ENCODE measurements at regions not wholly inside any gene's neighbourhood (a gene's known extent, or its start where the extent isn't known, plus 50 kb on each side); places are given as distances from the start of the nearest gene placed in this dataset.
"Not testable (repeated sequence)": the region's sequence is repeated elsewhere in the genome, so short reads cannot be mapped to it uniquely, and the experiment has no call there.

- CTCF ChIA-PET: no interaction called here
- Mint-ChIP-seq H3K4me1 (peaks cover 12% of the 10 kb centered on the region), H3K27ac (peak overlapping the region; percentile 55), H3K36me3 (ENCODE audit: low read depth) (no peaks in the 10 kb centered on the region), H3K27me3 (peaks cover 32% of the 10 kb centered on the region), H3K4me3 (peak overlapping the region; percentile 52), H3K9me3 (no peaks in the 10 kb centered on the region)
- POLR2A ChIA-PET: no interaction called here
- DNase-seq: peak; percentile 41
Observed at GRCh38 chr1:143720087-143721023, 251.4 kb downstream of the FAM72C start.

GRCh38 chr1:143718524-143718923, 253.3 kb downstream of the FAM72C start:
- ChIA-PET POLR2A (no interaction called here), CTCF (no interaction called here)
- no peak overlapping the region for H3K4me3 Mint-ChIP-seq
- H3K27ac Mint-ChIP-seq: no peak overlapping the region
- no peaks in the 10 kb centered on the region for H3K36me3 Mint-ChIP-seq (ENCODE audit: low read depth)
- H3K9me3 Mint-ChIP-seq: no peaks in the 10 kb centered on the region
- no peak for DNase-seq
- H3K4me1 Mint-ChIP-seq: peaks cover 12% of the 10 kb centered on the region
- H3K27me3 Mint-ChIP-seq: peaks cover 33% of the 10 kb centered on the region

GRCh38 chr1:143718021-143718420, 253.8 kb downstream of the FAM72C start:
- DNase-seq: no peak
- CTCF ChIA-PET: no interaction called here
- no peaks in the 10 kb centered on the region for H3K9me3 Mint-ChIP-seq
- POLR2A ChIA-PET: no interaction called here
- H3K27me3 Mint-ChIP-seq: peaks cover 29% of the 10 kb centered on the region
- H3K36me3 Mint-ChIP-seq (ENCODE audit: low read depth): no peaks in the 10 kb centered on the region
- H3K4me3 Mint-ChIP-seq: no peak overlapping the region
- H3K27ac Mint-ChIP-seq: no peak overlapping the region
- H3K4me1 Mint-ChIP-seq: peaks cover 12% of the 10 kb centered on the region

GRCh38 chr1:143717434-143717833, 254.4 kb downstream of the FAM72C start:
- Mint-ChIP-seq H3K4me3 (no peak overlapping the region), H3K36me3 (ENCODE audit: low read depth) (no peaks in the 10 kb centered on the region), H3K27ac (no peak overlapping the region), H3K27me3 (peaks cover 29% of the 10 kb centered on the region), H3K9me3 (no peaks in the 10 kb centered on the region), H3K4me1 (peaks cover 12% of the 10 kb centered on the region)
- POLR2A ChIA-PET: no interaction called here
- DNase-seq: no peak
- CTCF ChIA-PET: no interaction called here

- H3K27ac Mint-ChIP-seq; H3K36me3 Mint-ChIP-seq (ENCODE audit: low read depth); DNase-seq; H3K4me1 Mint-ChIP-seq; H3K9me3 Mint-ChIP-seq; H3K4me3 Mint-ChIP-seq; CTCF ChIA-PET; POLR2A ChIA-PET: not testable (repeated sequence)
- H3K27me3 Mint-ChIP-seq: peaks cover 21% of the 10 kb centered on the region
Observed at GRCh38 chr1:143714913-143715312, 256.9 kb downstream of the FAM72C start.

GRCh38 chr1:143709606-143710259, 262.1 kb downstream of the FAM72C start:
- POLR2A ChIA-PET; H3K9me3 Mint-ChIP-seq; H3K4me1 Mint-ChIP-seq; CTCF ChIA-PET; H3K36me3 Mint-ChIP-seq (ENCODE audit: low read depth); H3K4me3 Mint-ChIP-seq; H3K27ac Mint-ChIP-seq: not testable (repeated sequence)
- H3K27me3 Mint-ChIP-seq: peaks cover 26% of the 10 kb centered on the region
- peak; percentile 20 for DNase-seq

GRCh38 chr1:143702739-143703138, 269.0 kb downstream of the FAM72C start:
- H3K36me3 Mint-ChIP-seq (ENCODE audit: low read depth); DNase-seq; CTCF ChIA-PET; H3K9me3 Mint-ChIP-seq; POLR2A ChIA-PET; H3K4me3 Mint-ChIP-seq; H3K4me1 Mint-ChIP-seq; H3K27ac Mint-ChIP-seq: not testable (repeated sequence)
- H3K27me3 Mint-ChIP-seq: peaks cover 35% of the 10 kb centered on the region

GRCh38 chr1:143699731-143700130, 272.1 kb downstream of the FAM72C start:
- Mint-ChIP-seq H3K36me3 (ENCODE audit: low read depth) (no peaks in the 10 kb centered on the region), H3K4me3 (no peak overlapping the region), H3K27ac (no peak overlapping the region), H3K9me3 (no peaks in the 10 kb centered on the region), H3K4me1 (peaks cover 9% of the 10 kb centered on the region), H3K27me3 (peaks cover 48% of the 10 kb centered on the region)
- DNase-seq: no peak
- ChIA-PET CTCF (no interaction called here), POLR2A (no interaction called here)

- Mint-ChIP-seq H3K36me3 (ENCODE audit: low read depth) (no peaks in the 10 kb centered on the region), H3K4me1 (peaks cover 9% of the 10 kb centered on the region)
Observed at GRCh38 chr1:143699115-143699514, 272.7 kb downstream of the FAM72C start.

GRCh38 chr1:143698016-143698415, 273.8 kb downstream of the FAM72C start:
- Mint-ChIP-seq H3K9me3 (no peaks in the 10 kb centered on the region), H3K36me3 (ENCODE audit: low read depth) (no peaks in the 10 kb centered on the region), H3K27me3 (peaks cover 63% of the 10 kb centered on the region), H3K4me1 (peaks cover 9% of the 10 kb centered on the region), H3K27ac (no peak overlapping the region), H3K4me3 (no peak overlapping the region)
- ChIA-PET CTCF (no interaction called here), POLR2A (no interaction called here)
- peak; percentile 40 for DNase-seq

More at GRCh38 chr1:143699115-143699514, 272.7 kb downstream of the FAM72C start:
- H3K4me3 Mint-ChIP-seq: peak overlapping the region; percentile 46
- no peak overlapping the region for H3K27ac Mint-ChIP-seq
- no peak for DNase-seq
- H3K9me3 Mint-ChIP-seq: no peaks in the 10 kb centered on the region
- ChIA-PET POLR2A (no interaction called here), CTCF (no interaction called here)
- peaks cover 54% of the 10 kb centered on the region for H3K27me3 Mint-ChIP-seq

GRCh38 chr1:143694085-143694484, 277.7 kb downstream of the FAM72C start:
- H3K4me3 Mint-ChIP-seq: no peak overlapping the region
- H3K4me1 Mint-ChIP-seq: peaks cover 6% of the 10 kb centered on the region
- peaks cover 72% of the 10 kb centered on the region for H3K27me3 Mint-ChIP-seq
- POLR2A ChIA-PET: no interaction called here
- CTCF ChIA-PET: no interaction called here
- no peaks in the 10 kb centered on the region for H3K36me3 Mint-ChIP-seq (ENCODE audit: low read depth)
- no peak for DNase-seq
- no peak overlapping the region for H3K27ac Mint-ChIP-seq
- H3K9me3 Mint-ChIP-seq: no peaks in the 10 kb centered on the region

- peaks cover 59% of the 10 kb centered on the region for H3K27me3 Mint-ChIP-seq
Observed at GRCh38 chr1:143691971-143692529, 279.7 kb downstream of the FAM72C start.

GRCh38 chr1:143691400-143691891, 280.3 kb downstream of the FAM72C start:
- ChIA-PET CTCF (no interaction called here), POLR2A (no interaction called here)
- no peak overlapping the region for H3K4me3 Mint-ChIP-seq
- DNase-seq: no peak
- H3K36me3 Mint-ChIP-seq (ENCODE audit: low read depth): no peaks in the 10 kb centered on the region
- no peaks in the 10 kb centered on the region for H3K4me1 Mint-ChIP-seq
- H3K9me3 Mint-ChIP-seq: no peaks in the 10 kb centered on the region
- H3K27me3 Mint-ChIP-seq: peaks cover 55% of the 10 kb centered on the region
- H3K27ac Mint-ChIP-seq: no peak overlapping the region

More at GRCh38 chr1:143691971-143692529, 279.7 kb downstream of the FAM72C start:
- no peaks in the 10 kb centered on the region for H3K9me3 Mint-ChIP-seq
- no peaks in the 10 kb centered on the region for H3K4me1 Mint-ChIP-seq
- CTCF ChIA-PET: no interaction called here
- no peaks in the 10 kb centered on the region for H3K36me3 Mint-ChIP-seq (ENCODE audit: low read depth)
- POLR2A ChIA-PET: no interaction called here
- no peak overlapping the region for H3K4me3 Mint-ChIP-seq
- DNase-seq: no peak
- H3K27ac Mint-ChIP-seq: no peak overlapping the region
